ENCODE measurements at regions not wholly inside any gene's neighbourhood (a gene's known extent, or its start where the extent isn't known, plus 50 kb on each side); places are given as distances from the start of the nearest gene placed in this dataset.

- H4K20me1 ChIP-seq (ENCODE audit: insufficient read depth): no peaks in the 10 kb centered on the region
- H3K4me2 ChIP-seq (ENCODE audit: unreplicated experiment): no peak overlapping the region
- no peaks in the 10 kb centered on the region for H3K36me3 ChIP-seq (ENCODE audit: low read depth)
- no peak for TF ChIP-seq EZH2phosphoT487 (IDR thresholded peaks at IDR 0.05; ENCODE audit: insufficient read depth, low read depth)
- no peak for TF ChIP-seq EZH2 (IDR thresholded peaks at IDR 0.05; ENCODE audit: insufficient read depth, poor library complexity, severe bottlenecking)
- H3K4me1 ChIP-seq (ENCODE audit: insufficient read depth): no peaks in the 10 kb centered on the region
- H3F3A ChIP-seq (ENCODE audit: insufficient read depth): no peaks in the 10 kb centered on the region
- H3K9me3 ChIP-seq (ENCODE audit: low read depth): no peaks in the 10 kb centered on the region
- in situ Hi-C loops (cut with MboI): no loop called here
- H3K79me2 ChIP-seq (ENCODE audit: insufficient read depth): no peaks in the 10 kb centered on the region
- no peak overlapping the region for H3K9ac ChIP-seq
- no peaks in the 10 kb centered on the region for H3K27me3 ChIP-seq (replicated peaks; ENCODE audit: insufficient read depth)
- no peak overlapping the region for H3K4me3 ChIP-seq
- WGBS, 2 experiments (ENCODE audit: low coverage in 1 of 2, low lambda C conversion rate in 2 of 2, missing lambda C conversion rate in 2 of 2): 79 to 91% methylated on average over 1 of the region's 1 CpG
- no peaks in the 10 kb centered on the region for H3K9me2 ChIP-seq (ENCODE audit: insufficient read depth)
- DNase-seq: no peak
- H2AFZ ChIP-seq: no peak overlapping the region
- no peak overlapping the region for H3K27ac ChIP-seq
Measured at GRCh38 chr9:13022756-13023155, 247.9 kb downstream of the LURAP1L start.

- Histone ChIP-seq H3K27ac (no peak overlapping the region), H3K4me2 (ENCODE audit: unreplicated experiment) (no peak overlapping the region), H4K20me1 (ENCODE audit: insufficient read depth) (no peaks in the 10 kb centered on the region), H2AFZ (no peak overlapping the region), H3K9me3 (ENCODE audit: low read depth) (no peaks in the 10 kb centered on the region), H3F3A (ENCODE audit: insufficient read depth) (no peaks in the 10 kb centered on the region), H3K36me3 (ENCODE audit: low read depth) (no peaks in the 10 kb centered on the region), H3K4me1 (ENCODE audit: insufficient read depth) (no peaks in the 10 kb centered on the region), H3K4me3 (no peak overlapping the region), H3K9me2 (ENCODE audit: insufficient read depth) (no peaks in the 10 kb centered on the region), H3K79me2 (ENCODE audit: insufficient read depth) (no peaks in the 10 kb centered on the region), H3K9ac (no peak overlapping the region), H3K27me3 (replicated peaks; ENCODE audit: insufficient read depth) (no peaks in the 10 kb centered on the region)
- in situ Hi-C loops (cut with MboI): no loop called here
- WGBS, 2 experiments (ENCODE audit: low coverage in 1 of 2, low lambda C conversion rate in 2 of 2, missing lambda C conversion rate in 2 of 2): 81 to 90% methylated on average over 2 of the region's 2 CpGs
- no peak for DNase-seq
- TF ChIP-seq EZH2phosphoT487 (IDR thresholded peaks at IDR 0.05; ENCODE audit: insufficient read depth, low read depth) (no peak), EZH2 (IDR thresholded peaks at IDR 0.05; ENCODE audit: insufficient read depth, poor library complexity, severe bottlenecking) (no peak)
Measured at GRCh38 chr9:13023498-13023897, 248.7 kb downstream of the LURAP1L start.

GRCh38 chr9:13026956-13027355 lies 252.1 kb downstream of the LURAP1L start:
- Histone ChIP-seq H3K9me3 (ENCODE audit: low read depth) (no peaks in the 10 kb centered on the region), H3K4me2 (ENCODE audit: unreplicated experiment) (no peak overlapping the region), H4K20me1 (ENCODE audit: insufficient read depth) (no peaks in the 10 kb centered on the region), H3K36me3 (ENCODE audit: low read depth) (no peaks in the 10 kb centered on the region), H3K4me3 (no peak overlapping the region), H3F3A (ENCODE audit: insufficient read depth) (no peaks in the 10 kb centered on the region), H3K27me3 (replicated peaks; ENCODE audit: insufficient read depth) (no peaks in the 10 kb centered on the region), H3K4me1 (ENCODE audit: insufficient read depth) (no peaks in the 10 kb centered on the region), H3K9ac (no peak overlapping the region), H3K79me2 (ENCODE audit: insufficient read depth) (no peaks in the 10 kb centered on the region), H3K27ac (no peak overlapping the region), H3K9me2 (ENCODE audit: insufficient read depth) (no peaks in the 10 kb centered on the region), H2AFZ (no peak overlapping the region)
- in situ Hi-C loops (cut with MboI): no loop called here
- no peak for DNase-seq
- TF ChIP-seq EZH2phosphoT487 (IDR thresholded peaks at IDR 0.05; ENCODE audit: insufficient read depth, low read depth) (no peak), EZH2 (IDR thresholded peaks at IDR 0.05; ENCODE audit: insufficient read depth, poor library complexity, severe bottlenecking) (no peak)
- 32 to 33% methylated on average over 3 of the region's 3 CpGs for WGBS, 2 experiments (ENCODE audit: low coverage in 1 of 2, low lambda C conversion rate in 2 of 2, missing lambda C conversion rate in 2 of 2)

DNA sequence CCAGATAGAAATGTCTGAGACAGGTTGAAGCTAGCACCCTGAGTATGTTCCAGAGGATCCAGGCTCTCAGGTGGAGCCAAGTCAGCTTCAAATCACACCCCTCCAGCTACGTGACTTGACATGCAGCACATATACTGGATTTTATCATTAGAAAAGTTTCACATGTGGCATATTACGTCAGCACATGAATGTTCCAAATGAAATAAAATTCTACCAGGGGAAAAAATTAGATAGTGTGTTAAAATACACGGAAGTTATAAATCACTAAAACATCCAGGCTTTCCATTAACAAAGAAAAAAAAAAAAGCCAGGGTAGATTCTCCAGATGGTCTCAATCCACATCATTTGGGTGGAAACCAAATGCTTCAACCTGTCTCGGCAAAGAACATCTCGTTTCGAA lies 251.6 kb downstream of the MPDZ start:
- Histone ChIP-seq H3F3A (ENCODE audit: insufficient read depth) (no peaks in the 10 kb centered on the region), H3K9me3 (ENCODE audit: low read depth) (no peaks in the 10 kb centered on the region), H3K27ac (no peak overlapping the region), H3K79me2 (ENCODE audit: insufficient read depth) (no peaks in the 10 kb centered on the region), H3K27me3 (replicated peaks; ENCODE audit: insufficient read depth) (no peaks in the 10 kb centered on the region), H3K4me1 (ENCODE audit: insufficient read depth) (no peaks in the 10 kb centered on the region), H2AFZ (no peak overlapping the region), H3K9ac (no peak overlapping the region), H3K4me2 (ENCODE audit: unreplicated experiment) (no peak overlapping the region), H3K4me3 (no peak overlapping the region), H3K36me3 (ENCODE audit: low read depth) (no peaks in the 10 kb centered on the region), H4K20me1 (ENCODE audit: insufficient read depth) (no peaks in the 10 kb centered on the region), H3K9me2 (ENCODE audit: insufficient read depth) (no peaks in the 10 kb centered on the region)
- TF ChIP-seq EZH2 (IDR thresholded peaks at IDR 0.05; ENCODE audit: insufficient read depth, poor library complexity, severe bottlenecking): no peak
- no peak for TF ChIP-seq EZH2phosphoT487 (IDR thresholded peaks at IDR 0.05; ENCODE audit: insufficient read depth, low read depth)
- WGBS, 2 experiments (ENCODE audit: low coverage in 1 of 2, low lambda C conversion rate in 2 of 2, missing lambda C conversion rate in 2 of 2): 33 to 36% methylated on average over 6 of the region's 6 CpGs
- in situ Hi-C loops (cut with MboI): no loop called here
- no peak for DNase-seq

DNA sequence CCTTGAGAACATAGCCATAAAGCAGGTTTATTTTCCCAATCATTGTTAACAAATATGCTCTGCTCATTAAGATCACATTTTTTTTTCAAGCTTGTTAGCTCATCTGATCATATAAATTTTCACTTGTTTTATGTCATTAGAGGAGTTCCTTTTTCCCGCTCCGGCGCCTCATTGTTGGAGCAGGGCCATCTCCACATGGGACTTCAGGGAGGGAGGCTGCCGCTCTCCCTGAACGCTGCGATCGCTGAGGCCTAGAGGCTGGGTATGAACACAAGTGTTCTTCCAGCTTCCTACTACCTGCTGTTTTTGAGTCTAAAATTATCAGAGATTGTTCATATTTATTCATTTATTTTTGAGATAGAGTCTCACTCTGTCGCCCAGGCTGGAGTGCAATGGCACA lies 246.9 kb downstream of the MPDZ start:
- H4K20me1 ChIP-seq (ENCODE audit: insufficient read depth): no peaks in the 10 kb centered on the region
- WGBS, 2 experiments (ENCODE audit: low coverage in 1 of 2, low lambda C conversion rate in 2 of 2, missing lambda C conversion rate in 2 of 2): 95 to 96% methylated on average over 8 of the region's 8 CpGs
- H3K4me3 ChIP-seq: no peak overlapping the region
- no peaks in the 10 kb centered on the region for H3K27me3 ChIP-seq (replicated peaks; ENCODE audit: insufficient read depth)
- TF ChIP-seq EZH2phosphoT487 (IDR thresholded peaks at IDR 0.05; ENCODE audit: insufficient read depth, low read depth): no peak
- TF ChIP-seq EZH2 (IDR thresholded peaks at IDR 0.05; ENCODE audit: insufficient read depth, poor library complexity, severe bottlenecking): no peak
- no peaks in the 10 kb centered on the region for H3K36me3 ChIP-seq (ENCODE audit: low read depth)
- in situ Hi-C loops (cut with MboI): no loop called here
- H3K79me2 ChIP-seq (ENCODE audit: insufficient read depth): no peaks in the 10 kb centered on the region
- H3K9me2 ChIP-seq (ENCODE audit: insufficient read depth): no peaks in the 10 kb centered on the region
- H3K4me2 ChIP-seq (ENCODE audit: unreplicated experiment): no peak overlapping the region
- H2AFZ ChIP-seq: no peak overlapping the region
- no peak for DNase-seq
- no peaks in the 10 kb centered on the region for H3F3A ChIP-seq (ENCODE audit: insufficient read depth)
- no peaks in the 10 kb centered on the region for H3K9me3 ChIP-seq (ENCODE audit: low read depth)
- H3K4me1 ChIP-seq (ENCODE audit: insufficient read depth): 0 out of 2 replicates have a peak, but pooled peaks cover 4% of the 10 kb centered on the region
- no peak overlapping the region for H3K27ac ChIP-seq
- no peak overlapping the region for H3K9ac ChIP-seq
